ENCODE measurements at regions not wholly inside any gene's neighbourhood (a gene's known extent, or its start where the extent isn't known, plus 50 kb on each side); places are given as distances from the start of the nearest gene placed in this dataset.

DNA sequence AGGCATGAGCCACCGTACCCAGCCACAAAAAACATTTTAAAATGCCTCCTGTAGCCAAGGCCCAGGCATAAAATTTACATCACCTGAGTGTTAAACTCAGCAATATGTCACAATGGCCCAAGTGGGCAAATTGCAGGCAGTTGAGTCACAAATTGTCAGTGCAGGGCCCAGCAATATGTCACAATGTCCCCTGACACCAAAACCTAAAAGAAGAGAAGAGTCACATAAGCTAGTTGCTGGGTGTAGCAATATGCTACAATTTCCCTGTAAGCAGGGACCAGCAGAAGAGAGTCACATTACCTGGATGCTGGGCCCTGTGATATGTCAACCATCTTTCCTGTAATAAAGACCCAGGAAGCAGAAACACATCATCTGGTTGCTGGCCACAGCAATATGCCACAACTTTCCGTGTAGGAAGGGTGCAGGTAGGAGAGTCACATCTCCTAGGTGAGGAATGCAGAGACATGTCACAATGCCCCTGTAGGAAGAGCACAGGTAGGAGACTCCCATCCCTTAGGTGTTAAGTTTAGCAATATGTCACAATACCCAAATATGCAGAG is 136.0 kb upstream of the ZNF91 start:
- H3K27me3 Mint-ChIP-seq (ENCODE audit: low read depth), result no peaks in the 10 kb centered on the region
- intact Hi-C loops (cut with micrococcal nuclease), result no loop called here
- no peak overlapping the region for H3K27ac Mint-ChIP-seq
- H3K4me3 Mint-ChIP-seq, result no peak overlapping the region
- no peak for DNase-seq
- H3K9me3 Mint-ChIP-seq, result peaks cover 21% of the 10 kb centered on the region
- peaks cover 1% of the 10 kb centered on the region for H3K36me3 Mint-ChIP-seq (ENCODE audit: low read depth)
- H3K4me1 Mint-ChIP-seq (ENCODE audit: low read depth), result peaks cover 4% of the 10 kb centered on the region
- CTCF ChIA-PET, result no interaction called here

DNA sequence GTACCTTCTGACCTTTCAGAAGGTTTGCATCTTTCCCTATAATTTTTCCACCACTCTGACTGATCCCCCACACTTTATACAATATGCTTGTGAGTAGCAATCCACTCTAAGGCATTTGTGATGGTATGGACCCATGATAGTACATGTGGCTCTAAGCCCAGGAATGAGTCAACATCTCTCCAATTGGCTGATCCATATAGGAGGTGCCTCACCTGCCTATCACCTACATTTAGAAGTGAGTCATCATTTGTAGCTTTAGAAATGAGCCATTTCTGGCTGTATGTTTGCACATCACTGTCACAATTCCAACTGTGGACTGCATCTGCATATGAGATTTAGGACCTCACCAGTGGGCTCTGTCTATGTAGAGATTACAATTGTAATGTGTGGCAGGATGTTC is 133.1 kb upstream of the ZNF91 start:
- no peak overlapping the region for H3K27ac Mint-ChIP-seq
- CTCF ChIA-PET, result no interaction called here
- H3K4me3 Mint-ChIP-seq, result no peak overlapping the region

GRCh38 chr19:23527797-23528196 is 132.5 kb upstream of the ZNF91 start:
- CTCF ChIA-PET, result interaction anchor here (0.6 kb wide), 1 partner anchor 582 kb away, joined by 3 read pairs; no protein-coding TSS in a partner anchor
- DNase-seq, result peak; percentile 46
- intact Hi-C loops (cut with micrococcal nuclease), result no loop called here
- H3K27ac Mint-ChIP-seq, result no peak overlapping the region
- peaks cover 1% of the 10 kb centered on the region for H3K36me3 Mint-ChIP-seq (ENCODE audit: low read depth)
- no peak overlapping the region for H3K4me3 Mint-ChIP-seq
- peaks cover 14% of the 10 kb centered on the region for H3K9me3 Mint-ChIP-seq
- H3K27me3 Mint-ChIP-seq (ENCODE audit: low read depth), result no peaks in the 10 kb centered on the region
- H3K4me1 Mint-ChIP-seq (ENCODE audit: low read depth), result peaks cover 4% of the 10 kb centered on the region

More for the DNA sequence above, 133.1 kb upstream of the ZNF91 start:
- Mint-ChIP-seq H3K36me3 (ENCODE audit: low read depth) (peaks cover 1% of the 10 kb centered on the region), H3K9me3 (peaks cover 17% of the 10 kb centered on the region), H3K4me1 (ENCODE audit: low read depth) (peaks cover 4% of the 10 kb centered on the region), H3K27me3 (ENCODE audit: low read depth) (no peaks in the 10 kb centered on the region)
- intact Hi-C loops (cut with micrococcal nuclease), result no loop called here
- DNase-seq, result no peak

DNA sequence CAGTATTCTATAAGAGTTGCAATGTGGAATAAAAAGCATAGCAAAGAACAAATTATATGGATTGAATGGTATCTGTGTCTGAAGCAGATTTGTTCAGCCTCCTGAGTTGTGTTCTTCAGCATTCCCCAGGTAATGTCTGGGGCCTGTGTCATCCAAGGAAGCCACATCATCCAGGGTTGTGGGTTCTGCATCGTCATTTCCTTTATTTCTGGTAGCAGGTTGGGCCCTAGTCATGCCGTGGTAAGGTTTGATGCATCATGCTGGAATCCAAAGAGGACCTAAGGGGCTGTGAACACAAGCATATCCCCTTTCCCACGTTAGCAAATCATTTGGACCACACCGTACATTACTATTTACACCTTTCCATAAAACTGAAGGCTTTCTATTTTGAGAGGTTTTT is 131.0 kb upstream of the ZNF91 start:
- peaks cover 1% of the 10 kb centered on the region for H3K36me3 Mint-ChIP-seq (ENCODE audit: low read depth)

GRCh38 chr19:23525276-23525852 is 130.1 kb upstream of the ZNF91 start:
- no peak overlapping the region for H3K4me3 Mint-ChIP-seq
- intact Hi-C loops (cut with micrococcal nuclease), result no loop called here
- DNase-seq, result no peak
- peaks cover 4% of the 10 kb centered on the region for H3K4me1 Mint-ChIP-seq (ENCODE audit: low read depth)
- H3K27me3 Mint-ChIP-seq (ENCODE audit: low read depth), result no peaks in the 10 kb centered on the region
- peaks cover 12% of the 10 kb centered on the region for H3K9me3 Mint-ChIP-seq
- CTCF ChIA-PET, result no interaction called here
- no peaks in the 10 kb centered on the region for H3K36me3 Mint-ChIP-seq (ENCODE audit: low read depth)
- H3K27ac Mint-ChIP-seq, result no peak overlapping the region

More for the DNA sequence above, 131.0 kb upstream of the ZNF91 start:
- CTCF ChIA-PET, result no interaction called here
- no peak for DNase-seq
- Mint-ChIP-seq H3K27me3 (ENCODE audit: low read depth) (no peaks in the 10 kb centered on the region), H3K4me3 (no peak overlapping the region), H3K9me3 (peaks cover 13% of the 10 kb centered on the region), H3K27ac (no peak overlapping the region), H3K4me1 (ENCODE audit: low read depth) (peaks cover 4% of the 10 kb centered on the region)
- intact Hi-C loops (cut with micrococcal nuclease), result no loop called here

DNA sequence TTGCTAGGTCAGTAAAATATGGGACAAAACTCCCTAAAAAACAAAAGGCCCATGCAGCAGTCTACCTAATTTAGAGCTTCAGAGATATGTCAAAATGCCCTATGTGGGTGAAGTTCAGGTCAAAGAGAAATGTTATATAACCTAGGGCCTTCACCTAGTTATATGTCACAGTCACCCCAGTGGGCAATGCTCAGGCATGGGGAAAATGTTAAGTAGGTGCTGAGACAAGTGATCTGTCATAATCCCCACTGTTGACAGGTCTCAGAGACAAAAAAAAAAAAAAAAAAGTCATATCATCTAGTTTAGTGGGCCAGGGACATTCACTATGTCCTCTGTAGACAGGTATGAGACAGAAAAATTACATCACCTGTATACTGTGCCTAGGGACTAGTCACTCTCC is 128.6 kb upstream of the ZNF91 start:
- no peaks in the 10 kb centered on the region for H3K36me3 Mint-ChIP-seq (ENCODE audit: low read depth)
- peaks cover 4% of the 10 kb centered on the region for H3K4me1 Mint-ChIP-seq (ENCODE audit: low read depth)
- intact Hi-C loops (cut with micrococcal nuclease), result no loop called here
- H3K27me3 Mint-ChIP-seq (ENCODE audit: low read depth), result no peaks in the 10 kb centered on the region
- no peak for DNase-seq
- no peak overlapping the region for H3K4me3 Mint-ChIP-seq
- no peak overlapping the region for H3K27ac Mint-ChIP-seq
- peaks cover 12% of the 10 kb centered on the region for H3K9me3 Mint-ChIP-seq
- CTCF ChIA-PET, result no interaction called here

GRCh38 chr19:23522431-23522830 is 127.2 kb upstream of the ZNF91 start:
- DNase-seq, result no peak
- Mint-ChIP-seq H3K27me3 (ENCODE audit: low read depth) (no peaks in the 10 kb centered on the region), H3K27ac (no peak overlapping the region), H3K4me1 (ENCODE audit: low read depth) (no peaks in the 10 kb centered on the region), H3K36me3 (ENCODE audit: low read depth) (no peaks in the 10 kb centered on the region), H3K9me3 (peaks cover 4% of the 10 kb centered on the region), H3K4me3 (no peak overlapping the region)
- intact Hi-C loops (cut with micrococcal nuclease), result no loop called here
- CTCF ChIA-PET, result no interaction called here

GRCh38 chr19:23521471-23521870 is 126.2 kb upstream of the ZNF91 start:
- H3K36me3 Mint-ChIP-seq (ENCODE audit: low read depth), result no peaks in the 10 kb centered on the region
- H3K27ac Mint-ChIP-seq, result no peak overlapping the region
- no peak for DNase-seq
- no peak overlapping the region for H3K4me3 Mint-ChIP-seq
- H3K27me3 Mint-ChIP-seq (ENCODE audit: low read depth), result no peaks in the 10 kb centered on the region
- peaks cover 4% of the 10 kb centered on the region for H3K9me3 Mint-ChIP-seq
- intact Hi-C loops (cut with micrococcal nuclease), result no loop called here
- no peaks in the 10 kb centered on the region for H3K4me1 Mint-ChIP-seq (ENCODE audit: low read depth)
- CTCF ChIA-PET, result no interaction called here

- DNase-seq, result no peak
- no peaks in the 10 kb centered on the region for H3K36me3 Mint-ChIP-seq (ENCODE audit: low read depth)
Observed at GRCh38 chr19:23520441-23520840, 125.2 kb upstream of the ZNF91 start.

GRCh38 chr19:23519031-23519430 is 123.8 kb upstream of the ZNF91 start:
- no peaks in the 10 kb centered on the region for H3K4me1 Mint-ChIP-seq (ENCODE audit: low read depth)
- DNase-seq, result no peak
- no peak overlapping the region for H3K4me3 Mint-ChIP-seq
- no peaks in the 10 kb centered on the region for H3K36me3 Mint-ChIP-seq (ENCODE audit: low read depth)
- H3K9me3 Mint-ChIP-seq, result no peaks in the 10 kb centered on the region
- CTCF ChIA-PET, result no interaction called here
- no peak overlapping the region for H3K27ac Mint-ChIP-seq
- intact Hi-C loops (cut with micrococcal nuclease), result no loop called here
- H3K27me3 Mint-ChIP-seq (ENCODE audit: low read depth), result no peaks in the 10 kb centered on the region

More at GRCh38 chr19:23520441-23520840, 125.2 kb upstream of the ZNF91 start:
- Mint-ChIP-seq H3K9me3 (no peaks in the 10 kb centered on the region), H3K4me1 (ENCODE audit: low read depth) (no peaks in the 10 kb centered on the region), H3K4me3 (no peak overlapping the region), H3K27me3 (ENCODE audit: low read depth) (no peaks in the 10 kb centered on the region), H3K27ac (no peak overlapping the region)
- CTCF ChIA-PET, result no interaction called here
- intact Hi-C loops (cut with micrococcal nuclease), result no loop called here

- H3K9me3 Mint-ChIP-seq, result peaks cover under 1% of the 10 kb centered on the region
- H3K4me1 Mint-ChIP-seq (ENCODE audit: low read depth), result no peaks in the 10 kb centered on the region
- CTCF ChIA-PET, result no interaction called here
- no peak for DNase-seq
- H3K27ac Mint-ChIP-seq, result no peak overlapping the region
- H3K27me3 Mint-ChIP-seq (ENCODE audit: low read depth), result no peaks in the 10 kb centered on the region
- intact Hi-C loops (cut with micrococcal nuclease), result no loop called here
- no peaks in the 10 kb centered on the region for H3K36me3 Mint-ChIP-seq (ENCODE audit: low read depth)
- no peak overlapping the region for H3K4me3 Mint-ChIP-seq
Observed at GRCh38 chr19:23516266-23516665, 121.0 kb upstream of the ZNF91 start.

DNA sequence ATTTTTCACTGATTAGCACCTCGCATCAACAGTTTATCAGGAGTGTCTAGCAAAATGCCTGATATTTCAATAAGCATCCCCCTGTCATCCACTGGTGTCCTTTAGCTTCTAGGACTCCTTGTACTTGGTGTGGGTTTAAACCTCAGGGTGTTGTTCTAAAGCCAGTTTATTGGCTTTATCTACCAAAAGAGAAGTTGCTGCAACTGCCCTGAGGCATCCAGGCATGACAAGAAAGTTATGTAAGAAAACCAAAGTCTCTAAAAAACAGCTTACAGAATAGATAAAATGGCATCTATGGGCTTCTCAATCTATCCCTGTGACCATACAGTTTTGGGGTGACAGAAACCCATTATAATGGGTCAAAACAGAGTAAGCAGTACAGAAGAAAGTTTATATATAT is 120.3 kb upstream of the ZNF91 start:
- peaks cover 3% of the 10 kb centered on the region for H3K9me3 Mint-ChIP-seq
- no peak overlapping the region for H3K4me3 Mint-ChIP-seq
- no peak overlapping the region for H3K27ac Mint-ChIP-seq
- DNase-seq, result no peak
- intact Hi-C loops (cut with micrococcal nuclease), result no loop called here
- H3K36me3 Mint-ChIP-seq (ENCODE audit: low read depth), result no peaks in the 10 kb centered on the region
- CTCF ChIA-PET, result no interaction called here
- no peaks in the 10 kb centered on the region for H3K4me1 Mint-ChIP-seq (ENCODE audit: low read depth)
- no peaks in the 10 kb centered on the region for H3K27me3 Mint-ChIP-seq (ENCODE audit: low read depth)

DNA sequence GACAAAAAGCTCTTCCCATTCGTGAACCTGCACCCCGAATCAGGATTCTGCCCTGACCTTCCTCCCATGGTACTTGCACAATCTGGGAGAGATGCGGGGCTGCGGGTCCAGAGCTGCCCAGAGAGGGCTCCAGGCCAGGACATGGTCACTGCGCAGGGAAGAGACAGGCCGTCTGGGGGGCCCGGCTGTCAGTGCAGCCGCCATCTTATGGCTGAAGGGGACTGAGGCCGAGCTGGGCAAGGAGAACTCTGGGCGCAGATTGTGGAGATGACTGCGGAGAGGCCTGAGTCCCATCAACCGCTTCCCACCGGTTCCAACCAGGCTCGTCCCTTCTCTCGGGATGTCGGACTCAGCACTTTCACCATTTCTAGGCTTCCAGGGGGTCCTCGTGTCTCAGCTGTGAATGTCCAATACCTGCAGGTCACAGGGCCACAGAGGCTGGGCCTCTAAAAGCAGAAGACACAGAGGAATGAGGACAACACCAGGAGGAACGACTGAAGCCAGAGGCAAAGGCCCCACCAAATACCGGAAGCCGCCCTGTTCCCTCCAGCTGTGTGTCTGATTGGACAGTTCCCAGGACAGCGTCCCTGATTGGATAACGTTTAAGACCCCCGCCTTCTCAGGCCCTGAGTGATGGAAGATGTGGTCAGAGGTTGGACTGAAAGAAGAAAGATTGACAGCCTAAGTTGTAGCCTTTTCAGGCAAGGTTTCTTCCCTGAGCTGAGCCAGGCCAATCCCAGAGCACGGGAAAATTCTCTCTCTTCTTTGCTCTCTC is 117.1 kb upstream of the ZNF91 start:
- CTCF ChIA-PET, result no interaction called here
- Mint-ChIP-seq H3K36me3 (ENCODE audit: low read depth) (no peaks in the 10 kb centered on the region), H3K27ac (no peak overlapping the region), H3K27me3 (ENCODE audit: low read depth) (no peaks in the 10 kb centered on the region), H3K4me1 (ENCODE audit: low read depth) (no peaks in the 10 kb centered on the region), H3K9me3 (peaks cover 3% of the 10 kb centered on the region), H3K4me3 (no peak overlapping the region)
- intact Hi-C loops (cut with micrococcal nuclease), result no loop called here
- DNase-seq, result no peak
